SU-DHL-6 (cell line): ENCODE measurements at regions not wholly inside any gene's neighbourhood (a gene's known extent, or its start where the extent isn't known, plus 50 kb on each side); places are given as distances from the start of the nearest gene placed in this dataset.

Source experiments
- CTCF ChIP-seq: fragments of 200-600 bp; sonication (generic); IDR thresholded peaks from one replicate; pipeline ENCODE4 v1.5.1; 2017; ENCODE audit warnings: antibody characterized with exemption, mild to moderate bottlenecking, low read length, moderate library complexity; ENCODE audit not compliant: insufficient read depth, poor library complexity, severe bottlenecking
- EZH2phosphoT487 ChIP-seq: fragments of 200-600 bp; sonication (generic), shearing (Covaris generic); conservative IDR thresholded peaks from 2 replicates; pipeline ENCODE4 v1.6.1; 2018; ENCODE audit warnings: mild to moderate bottlenecking, antibody characterized with exemption, low read length, moderate library complexity, mixed read lengths

- TF ChIP-seq CTCF: no peak
- TF ChIP-seq EZH2phosphoT487: no peak
Measured at GRCh38 chr2:67651565-67651964, 254.4 kb downstream of the ETAA1 start.
